ENCODE measurements at regions not wholly inside any gene's neighbourhood (a gene's known extent, or its start where the extent isn't known, plus 50 kb on each side); places are given as distances from the start of the nearest gene placed in this dataset.
"Not testable (repeated sequence)": the region's sequence is repeated elsewhere in the genome, so short reads cannot be mapped to it uniquely, and the experiment has no call there.

DNA sequence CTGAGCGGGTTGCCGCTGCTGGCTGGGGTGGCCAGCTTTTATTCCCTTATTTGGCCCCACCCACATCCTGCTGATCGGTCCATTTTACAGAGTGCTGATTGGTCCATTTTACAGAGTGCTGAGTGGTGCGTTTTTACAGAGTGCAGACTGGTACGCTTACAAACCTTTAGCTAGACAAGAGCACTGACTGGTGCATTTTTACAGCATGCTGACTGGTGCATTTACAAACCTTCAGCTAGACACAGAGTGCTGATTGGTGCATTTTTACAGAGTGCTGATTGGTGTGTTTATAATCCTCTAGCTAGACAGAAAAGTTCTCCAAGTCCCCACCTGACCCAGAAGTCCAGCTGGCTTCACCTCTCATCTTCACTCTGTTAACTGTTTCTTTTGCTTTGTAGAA is 1217.6 kb upstream of the TMEFF2 start:
- not testable (repeated sequence) for DNase-seq (ENCODE audit: low read depth)

DNA sequence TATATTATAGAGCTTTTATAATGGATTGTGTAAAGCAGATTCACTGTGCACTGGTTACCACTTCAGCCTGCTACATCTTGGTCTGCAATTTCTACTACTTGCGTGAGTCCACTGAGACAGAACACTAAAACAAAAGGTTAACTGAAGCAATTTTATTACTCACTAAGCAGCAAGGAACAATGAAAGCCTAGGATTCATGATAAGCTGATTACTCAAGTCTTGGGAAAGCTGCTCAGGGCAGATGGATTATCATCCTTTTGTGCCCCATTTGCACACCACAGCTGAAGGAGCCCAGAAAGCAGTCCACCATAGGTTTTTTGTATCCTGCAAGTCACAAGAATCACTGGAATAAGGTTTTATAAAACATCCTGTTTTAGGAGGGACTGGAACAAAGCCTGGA is 1215.2 kb upstream of the TMEFF2 start:
- DNase-seq (ENCODE audit: low read depth), result no peak

GRCh38 chr2:193382583-193382982 is 1187.8 kb upstream of the TMEFF2 start:
- DNase-seq (ENCODE audit: low read depth), result no peak

GRCh38 chr2:193377789-193378188 is 1183.1 kb upstream of the TMEFF2 start:
- DNase-seq (ENCODE audit: low read depth), result peak; percentile 4

- no peak for DNase-seq (ENCODE audit: low read depth)
These were observed 1178.4 kb upstream of the TMEFF2 start for GRCh38 chr2:193373120-193373519.

GRCh38 chr2:193371200-193371599 is 1176.5 kb upstream of the TMEFF2 start:
- no peak for DNase-seq (ENCODE audit: low read depth)

DNA sequence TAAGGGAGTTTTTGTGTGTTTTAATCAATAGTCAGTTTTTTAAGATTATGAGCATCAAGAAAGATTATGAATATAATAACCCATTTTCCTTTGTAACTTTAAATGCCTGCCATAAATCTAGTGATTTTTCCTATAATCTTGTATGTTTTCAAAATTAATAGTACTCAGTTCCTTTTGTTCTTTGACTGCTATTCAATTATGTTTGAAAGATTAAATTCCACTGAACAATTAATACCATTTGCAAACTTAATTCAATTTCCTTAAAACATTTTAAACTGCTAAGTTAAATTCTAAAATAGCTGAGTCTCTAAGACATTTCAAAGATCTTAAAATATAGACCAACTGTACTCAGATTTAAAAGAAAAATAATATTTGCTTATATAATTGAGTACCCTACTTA is 1173.9 kb upstream of the TMEFF2 start:
- no peak for DNase-seq (ENCODE audit: low read depth)

GRCh38 chr2:193357508-193357907 is 1162.8 kb upstream of the TMEFF2 start:
- DNase-seq (ENCODE audit: low read depth), result no peak

- DNase-seq (ENCODE audit: low read depth), result not testable (repeated sequence)
These were observed 1158.0 kb upstream of the TMEFF2 start for GRCh38 chr2:193352665-193353242.

- no peak for DNase-seq (ENCODE audit: low read depth)
These were observed 1155.8 kb upstream of the TMEFF2 start for GRCh38 chr2:193350509-193350908.

DNA sequence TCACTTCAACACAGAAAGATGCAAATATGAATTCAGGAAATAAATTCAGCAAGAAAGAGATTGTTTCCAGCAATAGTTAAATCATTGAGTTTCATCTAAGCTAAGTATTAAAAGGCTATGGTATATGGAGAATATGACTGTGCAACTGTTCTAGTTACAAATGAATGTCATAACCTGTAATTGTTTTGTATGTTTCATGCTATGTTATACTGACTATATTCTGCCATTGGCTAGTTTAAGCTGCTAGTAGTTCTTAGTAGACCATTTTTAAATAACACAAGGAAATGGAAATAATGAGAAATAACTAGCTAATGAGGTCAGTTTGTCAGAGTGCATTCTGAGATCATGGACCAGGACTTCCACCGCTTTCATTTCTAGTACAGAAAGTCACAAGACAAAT is 1154.9 kb upstream of the TMEFF2 start:
- DNase-seq (ENCODE audit: low read depth), result no peak

GRCh38 chr2:193348055-193348454 is 1153.3 kb upstream of the TMEFF2 start:
- DNase-seq (ENCODE audit: low read depth), result no peak

DNA sequence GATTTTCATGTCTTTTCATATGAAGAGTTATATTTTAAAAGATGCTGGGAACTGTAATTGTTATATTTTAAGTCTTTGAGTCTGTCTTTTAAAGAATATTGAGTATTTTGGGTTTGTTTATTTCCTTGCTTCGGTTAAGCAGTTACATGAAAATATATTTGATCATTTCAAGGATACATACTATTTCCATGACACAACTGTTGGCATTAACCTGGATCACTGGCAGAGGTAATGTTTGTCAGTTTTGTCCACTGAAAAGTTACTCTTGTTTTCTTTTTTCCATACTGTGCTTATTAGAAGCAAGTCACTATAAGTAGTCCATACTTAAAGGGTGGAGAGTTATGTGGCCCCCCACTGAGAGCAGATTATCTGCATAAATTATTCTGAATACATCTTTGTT is 1142.0 kb upstream of the TMEFF2 start:
- no peak for DNase-seq (ENCODE audit: low read depth)

GRCh38 chr2:193334401-193334800 is 1139.7 kb upstream of the TMEFF2 start:
- DNase-seq (ENCODE audit: low read depth), result no peak

GRCh38 chr2:193333539-193333938 is 1138.8 kb upstream of the TMEFF2 start:
- no peak for DNase-seq (ENCODE audit: low read depth)

DNA sequence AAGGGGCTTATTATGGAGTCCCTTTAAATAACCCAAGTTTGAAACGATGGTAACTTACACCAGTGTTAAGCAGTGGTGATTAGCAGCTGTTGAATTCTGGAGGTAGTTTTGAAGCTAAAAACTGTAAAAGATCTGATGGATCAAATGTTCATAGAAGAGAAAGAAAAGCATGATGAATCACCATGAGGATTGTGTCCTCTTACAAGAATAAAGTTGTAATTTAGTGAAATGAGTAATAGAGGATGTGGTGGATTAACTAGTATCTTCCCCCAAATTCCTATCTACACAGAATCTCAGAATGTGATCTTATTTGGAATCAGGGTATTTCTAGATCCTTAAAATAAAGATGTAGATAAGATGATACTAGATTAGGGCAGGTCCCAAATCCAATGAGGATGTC is 1138.2 kb upstream of the TMEFF2 start:
- peak; percentile 69 for DNase-seq (ENCODE audit: low read depth)

DNA sequence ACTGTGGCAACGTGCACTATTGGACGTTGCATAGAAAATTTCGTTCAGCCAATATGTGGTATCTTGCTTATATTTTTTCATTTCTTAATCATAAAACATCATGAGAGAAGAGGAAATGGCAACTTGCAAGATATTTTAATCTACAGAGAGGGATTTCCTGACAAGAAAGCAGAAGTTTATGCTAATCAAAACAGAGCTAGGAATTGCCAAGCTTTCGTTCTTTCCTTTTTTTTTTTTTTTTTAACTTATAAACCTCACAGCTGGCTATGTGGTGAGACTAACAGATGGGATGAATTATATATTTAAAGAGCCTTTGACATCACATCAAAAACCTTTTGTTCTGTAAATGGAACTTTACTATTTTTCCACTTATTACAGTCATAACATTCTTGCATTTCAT is 1136.9 kb upstream of the TMEFF2 start:
- DNase-seq (ENCODE audit: low read depth), result no peak

DNA sequence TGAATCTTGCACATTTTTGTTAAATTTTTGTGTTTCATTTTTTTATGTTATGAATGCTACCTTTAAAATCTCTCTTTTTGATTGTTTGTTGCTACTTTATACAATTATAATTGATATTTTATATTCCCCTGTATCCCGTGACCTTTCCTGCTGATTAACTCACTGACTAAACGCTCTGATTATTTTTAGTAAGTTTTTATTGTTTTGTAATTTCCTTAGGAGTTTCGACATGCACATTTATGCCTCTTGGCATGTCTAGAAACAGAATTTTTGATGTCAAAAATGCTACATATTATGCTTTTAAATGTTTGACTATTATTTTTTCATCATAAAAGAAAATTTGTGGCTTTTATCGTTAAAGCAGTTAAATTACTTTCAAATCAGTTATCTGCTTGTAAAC is 1131.6 kb upstream of the TMEFF2 start:
- DNase-seq (ENCODE audit: low read depth), result no peak

DNA sequence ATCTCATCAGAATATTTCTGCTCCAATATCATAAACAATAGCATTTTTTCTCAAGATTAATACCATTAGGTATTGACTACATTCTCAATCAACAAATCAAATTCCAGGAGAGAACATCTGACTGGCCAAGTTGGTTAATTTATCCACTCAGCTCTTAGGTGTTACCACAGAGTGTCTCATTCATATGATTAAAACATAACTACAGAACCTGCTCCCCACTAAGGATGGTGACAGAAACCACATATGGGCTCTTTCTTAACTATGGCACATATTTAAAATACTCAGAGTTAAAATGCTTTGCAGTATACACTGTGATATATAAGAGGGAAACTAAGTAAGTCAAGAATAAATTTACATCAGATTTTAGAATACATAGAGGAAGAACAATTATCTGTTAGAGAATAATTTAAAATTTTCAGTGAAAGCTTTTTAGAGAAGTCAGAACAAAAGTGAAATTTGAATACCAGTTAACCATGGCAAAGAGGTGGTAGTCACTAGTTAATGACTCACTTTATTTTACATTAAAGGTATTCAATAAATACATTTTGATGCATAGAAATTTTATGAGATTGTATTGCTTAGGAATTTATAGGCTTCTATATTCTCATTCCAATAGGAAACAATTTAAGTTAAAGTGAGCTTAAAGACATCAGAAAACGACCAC is 1120.8 kb upstream of the TMEFF2 start:
- DNase-seq (ENCODE audit: low read depth), result no peak

DNA sequence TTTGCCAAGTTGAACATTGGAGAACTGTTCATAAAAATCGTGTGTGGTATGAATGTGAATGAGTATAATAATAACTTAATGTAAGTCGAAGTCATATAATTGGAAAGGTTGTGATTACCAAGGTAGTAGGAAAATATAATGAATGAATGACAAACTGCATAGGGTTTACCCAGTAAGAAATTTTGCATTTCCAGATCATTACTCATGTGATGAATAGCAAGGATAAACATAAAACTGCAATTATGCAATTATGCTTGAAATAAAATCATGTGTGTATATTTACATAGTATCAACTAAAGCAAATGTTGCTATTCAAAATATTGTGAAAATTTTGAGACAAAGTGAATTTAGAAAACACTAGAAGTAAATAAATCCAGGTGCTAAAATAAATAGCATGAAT is 1108.7 kb upstream of the TMEFF2 start:
- no peak for DNase-seq (ENCODE audit: low read depth)

DNA sequence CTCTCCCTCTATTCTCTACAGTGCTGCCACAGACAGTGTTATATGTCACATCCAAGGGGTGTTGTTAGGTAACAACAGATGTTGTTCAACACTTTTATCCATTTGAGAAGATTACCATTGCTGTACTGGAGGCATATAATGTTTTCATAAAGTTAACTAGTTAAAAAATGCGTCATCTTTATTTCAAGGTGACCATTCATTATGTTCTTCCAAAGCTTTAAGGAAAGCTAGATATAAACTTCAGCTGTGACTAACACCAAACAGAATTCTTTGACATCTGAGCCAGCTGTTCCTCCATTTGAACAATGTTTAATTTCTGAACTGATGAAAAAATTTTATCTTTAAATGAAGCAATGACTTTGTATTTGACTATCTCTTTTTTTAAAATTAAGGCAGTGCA is 1099.6 kb upstream of the TMEFF2 start:
- no peak for DNase-seq (ENCODE audit: low read depth)

DNA sequence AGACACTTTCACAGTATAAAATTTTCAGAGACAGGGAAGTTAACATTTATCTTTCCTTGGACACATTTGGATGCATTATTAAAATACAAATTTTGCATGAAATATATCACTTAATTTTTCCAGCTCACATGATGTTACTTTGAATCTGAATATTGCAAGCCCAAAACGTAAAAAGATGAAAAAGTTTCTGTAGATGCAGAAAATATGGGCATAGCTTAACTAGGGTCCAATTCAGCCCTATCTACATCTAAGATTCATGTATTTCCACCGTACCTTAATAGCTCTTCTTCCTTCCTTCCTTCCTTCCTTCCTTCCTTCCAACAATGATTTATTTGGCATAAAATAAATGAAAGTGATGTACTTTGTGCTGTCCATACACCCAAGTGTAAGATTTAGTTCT is 1084.6 kb upstream of the TMEFF2 start:
- DNase-seq (ENCODE audit: low read depth), result no peak

- no peak for DNase-seq (ENCODE audit: low read depth)
These were observed 1082.3 kb upstream of the TMEFF2 start for GRCh38 chr2:193276988-193277387.

GRCh38 chr2:193276560-193276959 is 1081.8 kb upstream of the TMEFF2 start:
- no peak for DNase-seq (ENCODE audit: low read depth)
